HG03196 (cell line): ENCODE measurements at regions not wholly inside any gene's neighbourhood (a gene's known extent, or its start where the extent isn't known, plus 50 kb on each side); places are given as distances from the start of the nearest gene placed in this dataset.

Experiments
- ATAC-seq: cut with Tn5 transposase; IDR thresholded peaks from one replicate; pipeline ENCODE4 v1.9.1; 2021; ENCODE audit not compliant: unreplicated experiment

- no peak for ATAC-seq
These were observed 63.4 kb upstream of the SIRPG start for GRCh38 chr20:1720845-1721475.

GRCh38 chr20:1720226-1720625, 62.6 kb upstream of the SIRPG start:
- no peak for ATAC-seq

GRCh38 chr20:1718604-1719384, 61.2 kb upstream of the SIRPG start:
- ATAC-seq = no peak

- no peak for ATAC-seq
These were observed 55.4 kb upstream of the SIRPG start for GRCh38 chr20:1712634-1713624.

GRCh38 chr20:1711826-1712601, 54.4 kb upstream of the SIRPG start:
- no peak for ATAC-seq

- no peak for ATAC-seq
These were observed 53.7 kb upstream of the SIRPG start for GRCh38 chr20:1711266-1711665.

GRCh38 chr20:1710484-1710883, 52.9 kb upstream of the SIRPG start:
- no peak for ATAC-seq

GRCh38 chr20:1707588-1708449, 50.2 kb upstream of the SIRPG start:
- no peak for ATAC-seq
